Vagina (tissue), 2 donors: ENCODE measurements at regions not wholly inside any gene's neighbourhood (a gene's known extent, or its start where the extent isn't known, plus 50 kb on each side); places are given as distances from the start of the nearest gene placed in this dataset.

Experiments used
- CTCF ChIP-seq, 3 experiments: fragments of 450-650 bp in 2 of 3; fragments of 200-600 bp in 1 of 3; sonication (generic) in 1 of 3; IDR thresholded peaks; one replicate each; pipeline ENCODE4 v1.5.1; 2017 to 2019; ENCODE audit warnings: antibody characterized with exemption in 3 of 3, mild to moderate bottlenecking in 2 of 3, moderate library complexity in 2 of 3
- POLR2A ChIP-seq, 2 donors: fragments of 450-650 bp; IDR thresholded peaks; one replicate each; pipeline ENCODE4 v1.6.1; 2017; ENCODE audit warnings: antibody characterized with exemption in 2 of 2, mild to moderate bottlenecking in 2 of 2, moderate library complexity in 2 of 2
- POLR2AphosphoS5 ChIP-seq, 2 donors: sonication (generic); formaldehyde crosslinking; IDR thresholded peaks; one replicate each; pipeline ENCODE4 v1.9.0; 2017; ENCODE audit warnings: antibody characterized with exemption in 2 of 2, mild to moderate bottlenecking in 2 of 2, low read depth in 1 of 2; ENCODE audit not compliant: insufficient read depth in 1 of 2

GRCh38 chr16:59121411-59122261 lies 387.5 kb upstream of the GOT2 start:
- TF ChIP-seq CTCF (IDR thresholded peaks at IDR 0.05) (no peak), POLR2A (IDR thresholded peaks at IDR 0.05) (no peak), POLR2AphosphoS5 (IDR thresholded peaks at IDR 0.05; ENCODE audit: insufficient read depth in 1 of 2, low read depth in 1 of 2) (no peak)
